Body of pancreas (tissue), 4 donors: ENCODE measurements at regions not wholly inside any gene's neighbourhood (a gene's known extent, or its start where the extent isn't known, plus 50 kb on each side); places are given as distances from the start of the nearest gene placed in this dataset.

Experiments
- CTCF ChIP-seq, 7 experiments: fragments of 450-650 bp in 4 of 7; fragments of 200-600 bp in 3 of 7; sonication (generic) in 3 of 7; IDR thresholded peaks; one replicate each; pipeline ENCODE4 v1.5.1; 2016 to 2019; ENCODE audit warnings: antibody characterized with exemption in 7 of 7
- POLR2A ChIP-seq, 3 donors: fragments of 450-650 bp; IDR thresholded peaks; one replicate each; pipeline ENCODE4 v1.6.1; 2016; ENCODE audit warnings: antibody characterized with exemption in 3 of 3, mild to moderate bottlenecking in 2 of 3

- TF ChIP-seq CTCF (IDR thresholded peaks at IDR 0.05), result no peak
- no peak for TF ChIP-seq POLR2A (IDR thresholded peaks at IDR 0.05)
Observed at GRCh38 chr4:174420316-174420715, 102.0 kb downstream of the HPGD start.
